HG03432 (cell line): ENCODE measurements at regions not wholly inside any gene's neighbourhood (a gene's known extent, or its start where the extent isn't known, plus 50 kb on each side); places are given as distances from the start of the nearest gene placed in this dataset.

ENCODE experiments used
- ATAC-seq: cut with Tn5 transposase; IDR thresholded peaks from one replicate; pipeline ENCODE4 v1.9.1; 2021; ENCODE audit warnings: mild to moderate bottlenecking, moderate library complexity; ENCODE audit not compliant: unreplicated experiment

DNA sequence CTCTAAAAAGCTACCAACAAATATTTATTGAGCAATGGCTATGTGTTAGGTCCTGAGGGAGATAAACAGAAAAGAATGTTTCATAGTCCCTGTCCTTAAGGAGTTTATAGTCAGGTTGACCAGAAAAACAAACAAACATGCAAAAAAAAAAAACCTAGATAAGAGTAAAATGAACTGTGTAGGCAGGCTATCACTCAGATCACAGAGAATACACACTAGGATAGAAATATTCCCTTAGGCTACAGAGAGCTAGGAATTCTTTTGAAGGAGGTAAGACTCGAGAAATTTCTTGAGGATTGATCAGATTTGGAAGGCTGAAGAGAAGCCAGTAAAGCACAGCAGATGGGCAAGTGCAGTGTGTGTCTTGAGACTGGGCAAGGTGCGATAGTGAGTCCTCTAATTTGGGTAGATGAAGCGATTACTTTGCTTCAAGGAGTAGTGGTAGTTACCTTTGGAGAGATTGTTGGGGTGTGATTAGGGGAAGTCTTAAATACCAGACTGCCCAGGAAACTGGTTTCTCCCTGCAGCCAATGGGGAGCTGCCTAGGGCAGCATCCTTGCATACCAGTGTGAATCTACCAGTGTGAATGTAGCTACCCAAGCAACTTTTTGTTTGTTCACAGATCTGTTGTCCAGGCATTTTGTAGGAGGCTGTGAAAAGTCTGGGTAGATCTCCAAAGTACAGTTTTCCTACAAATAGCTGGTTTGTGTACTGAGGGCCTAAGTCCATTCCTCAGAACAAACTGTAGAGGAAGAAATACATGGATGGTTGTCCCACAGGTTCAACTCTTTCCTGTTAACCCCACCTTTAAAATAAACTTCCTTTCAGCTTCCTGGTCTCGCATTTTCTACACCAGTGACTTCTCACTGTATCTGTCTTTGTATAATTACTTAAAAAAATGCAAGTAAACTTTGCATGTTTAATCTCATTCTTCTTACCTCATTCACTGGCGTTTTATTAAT, 314.1 kb downstream of the KLF5 start:
- no peak for ATAC-seq

DNA sequence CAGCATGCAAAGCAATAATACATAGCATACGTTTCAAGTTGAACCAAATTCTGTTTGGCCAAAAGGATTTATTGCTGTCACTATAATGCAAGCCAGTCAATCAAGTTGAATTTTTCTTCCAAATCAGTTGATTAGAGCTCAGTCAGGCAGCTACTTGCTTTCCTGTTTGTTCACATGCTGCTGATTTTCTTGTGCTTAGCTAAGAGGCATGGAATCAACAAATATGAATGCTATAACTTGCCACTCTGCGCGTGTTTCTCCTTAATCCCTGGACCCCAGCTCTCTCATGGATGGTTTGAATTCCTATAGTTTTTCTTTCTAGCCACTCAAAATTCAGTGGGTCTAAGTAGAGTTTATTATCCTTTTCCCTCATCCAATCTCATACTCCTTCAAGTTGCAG, 311.3 kb downstream of the KLF5 start:
- ATAC-seq: no peak

DNA sequence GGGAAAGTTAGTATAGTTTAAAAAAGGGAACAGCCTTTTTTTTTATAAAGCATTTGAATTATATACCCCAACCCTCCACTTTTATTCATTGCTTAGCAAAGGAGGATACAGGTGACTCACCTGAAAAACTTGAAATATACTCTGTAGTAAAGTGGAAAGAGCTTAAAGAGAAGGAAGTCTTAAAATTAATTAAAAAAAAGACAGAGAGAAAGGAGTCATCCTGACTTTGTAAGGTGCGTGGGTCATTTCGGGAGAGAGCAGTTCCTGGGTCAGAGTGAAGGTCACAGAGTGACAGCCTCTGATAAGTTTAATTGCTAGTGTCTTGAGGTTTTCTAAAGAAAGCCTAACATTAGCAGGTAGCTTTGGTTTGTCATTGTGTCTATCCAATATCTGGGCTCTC, 310.3 kb downstream of the KLF5 start:
- no peak for ATAC-seq

DNA sequence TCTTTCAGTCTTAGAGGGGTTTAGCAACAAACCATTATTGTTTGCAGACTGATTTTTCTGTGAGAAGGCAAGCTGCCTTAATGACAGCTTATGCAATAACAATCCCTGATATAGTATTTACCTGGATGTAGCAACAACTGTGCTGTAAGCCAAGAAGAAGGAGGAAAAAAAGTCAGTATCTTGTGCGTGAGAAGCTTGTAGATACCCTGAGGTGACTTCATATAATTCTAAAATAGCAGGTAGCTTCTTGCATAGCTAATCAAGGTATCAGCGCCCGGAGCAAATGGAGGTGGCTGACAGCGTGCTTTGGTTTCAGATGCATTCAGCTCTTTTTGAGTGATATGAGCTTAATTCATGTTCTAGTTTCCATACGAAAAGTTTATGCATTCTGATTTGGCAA, 309.8 kb downstream of the KLF5 start:
- no peak for ATAC-seq

DNA sequence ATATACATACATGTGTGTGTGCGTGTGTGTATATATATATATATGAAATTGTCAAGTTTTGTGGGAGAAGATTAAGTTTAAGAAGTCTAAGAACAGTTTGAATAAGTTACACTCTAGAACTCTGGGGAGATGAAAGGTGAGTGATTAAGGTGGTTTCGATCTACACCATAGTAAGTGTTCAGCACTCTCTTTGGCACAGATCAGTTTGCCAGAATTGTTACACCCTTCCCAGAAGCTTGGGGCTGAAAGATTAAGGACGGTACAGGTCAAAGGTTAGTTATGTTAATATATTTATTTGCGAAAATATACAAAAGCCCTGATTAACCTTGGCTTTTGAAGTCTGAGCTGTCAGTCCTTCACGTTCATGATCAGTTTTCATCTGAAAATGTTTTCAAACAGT, 309.1 kb downstream of the KLF5 start:
- ATAC-seq: no peak

DNA sequence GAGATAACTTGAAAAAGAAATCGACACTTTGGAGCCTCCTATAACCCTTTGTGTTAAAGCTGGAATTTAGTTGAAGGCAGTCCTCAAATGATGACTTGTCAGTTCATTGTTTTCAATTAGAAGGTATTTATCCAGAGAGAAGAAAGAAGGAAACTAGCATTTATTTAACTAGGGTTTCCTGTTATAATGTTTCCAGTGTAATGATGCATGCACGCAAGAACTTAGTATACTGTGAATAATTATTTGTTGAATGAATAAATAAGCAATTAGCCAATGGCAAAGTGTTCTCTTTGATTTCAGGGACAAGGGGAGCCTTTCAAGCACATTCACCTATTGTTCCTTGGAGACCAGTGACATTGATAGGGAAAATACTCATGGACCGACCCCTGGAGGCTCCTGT, 307.4 kb downstream of the KLF5 start:
- no peak for ATAC-seq

DNA sequence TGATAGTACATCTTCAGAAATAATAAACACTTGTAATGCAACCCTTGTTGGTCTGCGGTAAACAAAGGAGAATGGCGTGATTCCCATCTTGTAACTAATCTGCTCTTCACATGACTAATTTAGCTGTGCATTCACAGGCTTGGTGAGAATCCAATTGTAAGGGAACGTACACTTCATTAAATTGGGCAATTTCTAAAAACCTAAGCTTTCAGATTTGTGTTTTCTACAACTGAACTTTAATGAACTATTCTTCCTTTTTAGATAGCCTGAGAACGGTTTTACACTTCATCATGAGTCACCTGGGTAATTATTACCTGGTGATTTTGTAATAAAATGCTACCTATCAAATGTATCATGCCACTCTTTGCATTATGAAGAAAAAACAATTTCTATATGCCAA, 306.9 kb downstream of the KLF5 start:
- ATAC-seq: no peak

DNA sequence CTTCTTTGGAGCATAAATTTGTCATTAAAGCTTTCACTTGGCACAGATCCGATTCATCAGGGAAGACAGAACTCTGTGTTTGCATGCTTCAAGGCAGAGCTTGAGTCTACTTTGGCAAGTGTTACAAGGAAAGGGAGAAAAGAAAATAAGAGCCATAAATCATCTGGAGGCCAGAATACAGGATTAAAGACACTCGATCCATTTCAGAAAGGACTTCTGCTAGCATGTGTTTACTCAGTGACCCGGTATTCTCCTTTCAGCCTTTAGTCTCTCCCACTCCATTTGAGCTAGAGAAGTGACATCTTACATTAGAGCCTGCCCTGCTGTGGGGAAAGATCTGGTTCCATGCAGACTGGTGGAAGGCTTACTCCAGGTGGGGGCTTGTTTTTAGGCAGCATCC, 306.4 kb downstream of the KLF5 start:
- ATAC-seq: no peak

DNA sequence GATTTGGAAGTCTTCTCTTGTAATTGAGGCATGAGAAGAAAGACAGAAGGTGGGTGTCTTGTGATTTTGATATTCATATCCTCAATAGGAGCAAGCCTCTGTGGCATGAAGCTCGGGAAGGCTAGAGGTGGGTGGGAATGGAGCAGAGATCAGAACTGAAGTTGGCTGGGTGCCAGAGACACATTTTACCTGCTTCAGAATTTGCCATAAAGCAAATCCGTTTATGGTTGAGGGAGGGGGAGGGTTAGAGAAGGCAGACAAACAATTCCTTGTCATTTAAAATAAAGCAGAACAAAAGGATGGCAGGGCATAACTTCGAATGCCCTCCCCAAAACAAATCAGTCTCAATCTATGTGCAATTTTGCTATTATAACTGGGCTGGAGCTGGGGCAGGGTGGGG, 305.9 kb downstream of the KLF5 start:
- ATAC-seq: no peak

DNA sequence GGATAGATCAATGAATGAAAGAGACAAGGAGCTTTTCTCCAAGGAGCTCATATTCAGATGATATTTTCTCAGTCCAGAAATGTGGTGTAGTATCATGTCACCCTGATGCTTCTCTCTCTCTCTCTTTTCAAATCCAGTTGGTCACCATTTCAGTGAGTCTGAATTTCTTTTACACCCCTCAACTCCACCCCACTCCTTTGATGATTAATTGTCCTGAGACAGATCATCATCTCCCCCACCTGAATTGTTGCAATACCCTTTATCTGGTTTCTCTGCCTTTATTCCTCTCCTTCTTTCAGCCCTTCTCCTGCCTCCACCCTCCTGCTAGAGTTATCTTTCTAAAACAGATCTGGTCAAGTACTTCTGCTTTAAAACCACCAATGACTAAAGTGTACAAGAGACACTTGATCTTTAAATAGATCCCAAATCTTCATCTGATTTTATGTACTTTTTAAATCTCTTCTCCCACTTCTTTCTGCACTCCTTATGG, 299.8 kb downstream of the KLF5 start:
- ATAC-seq: no peak

DNA sequence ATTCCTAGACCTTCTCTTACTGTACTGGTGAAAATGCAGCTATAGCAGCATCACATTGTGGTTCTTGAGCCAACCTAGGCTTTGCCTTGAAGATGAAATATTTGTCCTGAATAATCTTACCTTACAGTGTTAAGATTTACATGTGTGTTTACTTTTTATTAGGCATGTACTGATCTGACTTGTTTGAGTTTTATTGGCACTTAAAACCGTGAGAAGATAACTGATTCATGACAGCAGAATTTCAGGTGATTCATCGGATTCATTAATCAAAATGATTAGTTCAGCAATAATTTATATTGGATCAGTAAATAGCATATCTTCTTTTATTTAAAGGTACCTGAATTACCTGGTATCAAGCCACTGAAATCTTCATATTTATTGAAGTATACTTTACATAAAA, 296.3 kb downstream of the KLF5 start:
- ATAC-seq: no peak

DNA sequence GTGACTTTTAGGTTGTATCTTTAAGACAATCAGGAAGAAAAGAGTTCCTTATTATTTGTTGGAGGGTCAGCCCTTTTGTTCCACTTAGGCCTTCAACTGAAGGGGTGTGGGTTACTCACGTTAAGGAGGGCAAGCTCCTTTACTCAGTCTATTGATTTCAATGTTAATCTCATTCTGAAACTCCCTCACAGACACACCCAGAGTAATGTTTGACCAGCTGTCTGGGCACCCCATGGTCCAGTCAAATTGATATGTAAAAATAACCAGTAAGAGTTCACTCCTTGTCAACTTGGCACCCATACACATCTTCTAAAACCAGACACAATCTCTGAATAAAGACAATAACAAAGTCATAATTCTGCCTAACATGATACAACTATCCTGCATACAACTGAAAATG, 292.9 kb downstream of the KLF5 start:
- no peak for ATAC-seq

DNA sequence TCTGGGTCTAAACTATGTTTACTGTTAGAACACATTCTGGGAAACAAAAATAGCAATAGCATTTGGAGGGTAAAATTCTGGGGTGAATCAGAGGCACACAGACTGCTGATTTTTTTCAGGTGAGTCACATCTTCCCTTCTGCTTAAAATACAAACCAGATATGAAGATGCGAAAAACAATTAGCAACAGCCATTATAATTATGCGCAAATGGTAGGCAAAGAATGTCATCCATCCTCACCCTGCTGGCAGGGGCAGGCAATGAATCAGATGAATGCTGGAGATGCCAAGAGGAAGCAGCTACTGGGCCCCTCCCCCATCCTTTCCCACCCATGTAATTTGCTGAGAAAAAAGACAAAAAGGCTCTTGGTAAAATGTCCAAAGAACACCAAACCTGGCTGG, 282.9 kb downstream of the KLF5 start:
- ATAC-seq: no peak

DNA sequence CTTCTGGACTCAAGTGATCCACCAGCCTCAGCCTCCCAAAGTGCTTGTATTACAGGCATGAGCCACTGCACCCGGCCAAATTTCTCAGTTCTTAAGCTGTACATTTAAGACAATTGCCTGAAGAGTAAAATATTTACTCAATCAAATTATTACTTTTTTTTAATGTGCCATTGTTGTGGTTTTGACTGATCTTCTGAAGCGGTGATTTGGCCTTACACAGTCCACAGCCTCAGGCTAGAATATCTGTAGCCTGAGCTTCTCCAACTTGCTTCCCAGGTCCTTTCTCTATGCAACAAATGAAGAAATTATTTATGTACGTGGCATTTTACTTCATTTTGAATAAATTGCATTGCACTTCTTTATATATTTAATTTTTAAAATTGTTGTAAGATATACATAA, 281.3 kb downstream of the KLF5 start:
- ATAC-seq: no peak

DNA sequence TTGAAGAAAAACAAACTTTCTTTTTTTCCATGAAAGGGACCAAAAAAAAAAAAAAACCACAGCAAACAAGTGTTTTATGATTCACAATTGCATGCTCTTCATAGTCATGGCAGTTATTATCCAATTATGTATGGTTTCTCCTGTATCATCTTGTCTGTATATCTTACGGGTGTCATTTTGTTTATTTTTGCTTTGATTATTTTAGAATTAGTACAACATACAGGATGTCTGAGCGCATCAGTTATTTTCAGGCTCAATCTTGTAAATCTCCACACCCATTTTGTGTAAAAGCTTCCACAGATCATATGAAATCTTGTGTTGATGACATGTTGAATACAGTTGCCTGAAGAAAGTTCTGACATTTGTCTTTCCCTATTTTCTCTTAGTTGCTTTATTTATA, 280.3 kb downstream of the KLF5 start:
- no peak for ATAC-seq

DNA sequence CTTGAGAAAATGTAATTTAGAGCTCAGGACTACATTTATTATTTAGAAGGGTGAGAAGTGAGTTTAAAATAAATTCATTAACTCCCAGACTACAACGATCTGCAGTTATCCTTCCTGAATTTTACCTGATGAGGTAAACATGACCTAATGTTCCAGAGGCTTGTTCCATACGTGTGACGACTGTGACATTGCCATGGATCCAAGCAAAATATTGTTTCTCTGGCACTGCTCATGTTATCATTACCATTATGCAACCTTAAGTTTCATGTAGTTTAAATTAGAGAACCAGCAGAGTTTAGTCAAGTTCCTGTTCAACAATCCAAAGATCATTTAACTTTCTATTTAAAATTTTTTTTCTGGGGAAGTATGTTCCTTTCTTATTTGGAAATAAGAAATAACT, 279.6 kb downstream of the KLF5 start:
- ATAC-seq: no peak

DNA sequence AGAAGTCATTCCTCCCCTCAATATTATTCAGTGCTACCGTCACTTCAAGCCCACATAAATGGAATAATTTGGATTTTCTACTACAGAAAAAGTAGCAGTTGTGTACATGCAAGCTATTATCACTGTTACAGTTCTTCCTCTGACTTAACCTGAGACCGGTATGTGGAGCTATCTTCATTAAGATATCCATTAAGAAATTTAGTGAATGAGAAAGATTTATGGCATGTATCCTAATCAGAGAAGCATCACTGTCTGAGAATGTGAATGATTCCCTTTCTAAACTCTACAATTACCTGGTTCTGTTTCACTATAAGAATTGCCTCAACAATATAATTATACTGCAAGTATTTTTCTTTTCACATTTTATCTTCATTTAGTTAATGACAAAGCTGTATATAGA, 278.7 kb downstream of the KLF5 start:
- ATAC-seq: no peak

DNA sequence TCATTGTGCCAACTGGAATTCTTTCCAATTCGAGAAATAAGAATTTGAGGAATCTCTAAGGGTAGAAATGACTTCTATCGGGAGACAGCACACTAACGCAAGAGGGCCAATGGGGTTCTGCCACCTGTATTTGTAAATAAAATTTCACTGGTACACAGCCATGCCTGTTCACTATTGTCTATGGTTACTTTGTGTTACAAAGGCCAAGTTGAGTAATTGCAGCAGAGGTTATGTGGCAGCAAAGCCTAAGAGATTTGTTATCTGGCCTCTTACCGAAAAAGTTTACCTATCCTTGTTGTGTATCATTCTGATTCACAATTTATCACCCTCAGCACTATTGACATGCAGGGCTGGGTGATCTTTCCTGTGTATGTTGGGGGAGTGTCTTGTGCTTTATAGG, 278.0 kb downstream of the KLF5 start:
- ATAC-seq: no peak

DNA sequence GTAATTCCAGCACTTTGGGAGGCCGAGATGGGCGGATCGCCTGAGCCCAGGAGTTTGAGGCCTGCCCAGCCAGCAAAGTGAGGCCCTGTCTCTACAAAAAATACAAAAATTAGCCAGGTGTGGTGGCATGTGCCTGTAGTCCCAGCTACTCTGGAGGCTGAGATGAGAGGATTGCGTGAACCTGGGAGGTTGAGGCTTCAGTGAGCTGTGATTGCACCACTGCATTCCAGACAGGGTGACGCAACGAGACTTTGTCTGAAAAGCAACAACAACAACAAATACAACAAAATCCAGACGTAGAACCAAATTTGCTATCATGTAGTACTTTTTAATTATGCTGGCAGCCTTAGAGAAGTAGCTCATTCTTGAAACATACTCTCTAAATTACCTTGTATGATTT, 277.1 kb downstream of the KLF5 start:
- ATAC-seq: no peak

DNA sequence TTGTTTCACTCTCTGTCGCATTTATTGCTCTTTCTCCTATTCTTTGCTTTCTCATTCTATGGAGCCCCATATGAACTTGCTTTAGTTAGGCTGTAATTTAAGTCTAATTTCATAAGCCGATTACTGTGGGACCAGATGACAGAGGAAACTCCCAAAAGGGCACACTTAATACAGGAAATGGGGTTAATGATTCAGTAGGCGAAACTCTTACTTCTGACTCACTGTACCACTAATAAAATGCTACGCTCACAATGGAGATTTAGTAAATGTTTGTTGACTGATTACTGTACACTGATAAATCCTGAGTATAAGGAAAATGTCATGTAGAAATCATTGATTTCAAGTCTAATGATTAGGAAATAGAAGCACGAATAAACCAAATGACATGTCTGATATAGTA, 276.4 kb downstream of the KLF5 start:
- ATAC-seq: peak; percentile 98

DNA sequence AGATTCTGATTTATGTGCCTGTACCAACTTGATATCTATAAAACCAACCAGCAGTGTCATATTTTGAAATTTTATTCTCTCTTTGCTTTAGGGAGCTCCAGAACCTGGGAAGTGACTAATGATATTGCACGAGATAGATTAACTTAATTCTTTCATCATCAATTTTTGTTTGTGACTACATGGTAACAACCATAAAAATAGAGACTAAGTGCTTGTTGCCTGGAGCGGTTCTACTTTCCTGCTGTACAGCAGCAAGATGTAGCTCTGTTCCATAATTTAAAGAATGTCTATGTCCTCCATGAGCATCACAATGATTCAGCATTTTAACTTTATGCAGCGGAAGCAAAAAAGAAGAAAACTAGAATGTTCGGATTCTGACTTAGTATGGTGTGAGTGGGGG, 275.6 kb downstream of the KLF5 start:
- ATAC-seq: no peak

DNA sequence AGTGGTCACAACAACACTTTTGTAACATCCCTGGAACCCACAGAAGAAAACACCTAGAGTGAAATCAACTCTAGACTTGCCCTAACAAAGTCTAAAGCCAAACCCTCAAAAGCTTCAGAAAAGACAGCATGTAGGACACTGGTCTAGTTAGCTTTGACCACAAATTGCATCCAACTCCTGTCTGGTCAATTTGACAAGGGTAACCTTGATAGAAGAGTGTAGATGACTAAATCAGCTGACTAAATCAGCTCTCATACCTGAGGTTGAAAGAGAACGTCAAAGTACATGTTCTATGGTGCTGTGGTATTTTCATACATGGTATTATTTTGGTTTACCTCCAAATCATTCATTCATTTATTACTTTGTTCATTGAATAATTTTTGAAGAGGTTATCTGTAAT, 272.8 kb downstream of the KLF5 start:
- ATAC-seq: no peak

DNA sequence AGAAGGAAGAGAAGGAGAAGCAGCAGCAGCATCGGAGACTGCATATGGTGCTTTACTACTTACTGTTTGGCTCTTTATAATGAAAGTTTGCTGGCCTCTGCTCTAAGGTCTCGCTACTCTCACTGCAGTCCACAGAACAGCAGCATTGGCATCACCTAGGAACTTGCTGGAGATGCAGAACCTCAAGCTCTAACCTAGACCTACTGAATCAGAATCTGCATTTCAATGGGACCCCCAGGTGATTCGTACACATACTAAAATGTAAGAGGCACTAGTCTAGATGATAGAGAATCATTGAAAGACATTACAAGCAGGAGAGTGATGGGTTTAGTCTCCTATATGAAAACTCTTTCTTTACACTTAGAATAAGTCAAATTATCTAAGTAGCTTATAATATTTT, 270.6 kb downstream of the KLF5 start:
- ATAC-seq: no peak
